Hippocampal formation (tissue), 2 donors: ENCODE measurements at regions not wholly inside any gene's neighbourhood (a gene's known extent, or its start where the extent isn't known, plus 50 kb on each side); places are given as distances from the start of the nearest gene placed in this dataset.
"Not testable (repeated sequence)": the region's sequence is repeated elsewhere in the genome, so short reads cannot be mapped to it uniquely, and the experiment has no call there.

Source experiments
- DNase-seq, 2 donors: peaks; one replicate each; lab custom pipeline; 2025; lab: John Stamatoyannopoulos, UW

DNA sequence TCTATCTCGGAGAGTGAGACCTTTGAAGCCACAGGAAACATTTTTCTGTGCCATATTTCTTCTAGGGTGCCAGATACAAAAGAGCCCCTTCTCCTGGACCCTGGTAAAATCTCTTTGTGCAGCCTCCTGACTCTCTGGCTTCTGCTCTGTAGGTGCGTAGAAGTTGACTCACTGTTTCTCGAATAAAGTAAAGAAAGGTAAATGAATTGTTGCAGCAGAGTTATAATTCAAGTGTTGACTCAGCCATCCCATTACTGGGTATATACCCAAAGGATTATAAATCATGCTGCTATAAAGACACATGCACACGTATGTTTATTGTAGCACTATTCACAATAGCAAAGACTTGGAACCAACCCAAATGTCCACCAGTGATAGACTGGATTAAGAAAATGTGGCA, 371.0 kb downstream of the OSTF1 start:
- not testable (repeated sequence) for DNase-seq

- DNase-seq, result no peak
Measured at GRCh38 chr9:75461183-75461582, 372.9 kb downstream of the OSTF1 start.

DNA sequence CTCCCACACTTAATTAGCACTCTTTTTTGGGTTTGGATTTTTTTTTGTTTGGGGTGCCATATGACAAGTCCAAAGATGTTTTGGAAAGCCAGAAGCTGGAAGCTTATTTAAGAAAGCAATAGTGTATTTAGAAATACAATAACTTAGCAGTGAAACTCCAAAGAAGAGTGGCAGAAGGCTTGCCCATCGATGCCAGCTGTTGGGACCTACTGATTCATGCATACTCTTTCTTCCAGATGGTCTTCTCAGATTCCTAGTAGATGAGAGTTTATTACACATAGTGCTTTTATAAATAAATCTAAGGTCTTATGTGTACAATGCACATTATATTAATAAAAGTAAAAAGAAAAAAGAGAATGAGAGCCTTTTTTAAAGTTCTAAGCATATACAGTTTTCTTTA, 374.6 kb downstream of the OSTF1 start:
- DNase-seq, result no peak

GRCh38 chr9:75463871-75464270, 375.6 kb downstream of the OSTF1 start:
- no peak for DNase-seq

DNA sequence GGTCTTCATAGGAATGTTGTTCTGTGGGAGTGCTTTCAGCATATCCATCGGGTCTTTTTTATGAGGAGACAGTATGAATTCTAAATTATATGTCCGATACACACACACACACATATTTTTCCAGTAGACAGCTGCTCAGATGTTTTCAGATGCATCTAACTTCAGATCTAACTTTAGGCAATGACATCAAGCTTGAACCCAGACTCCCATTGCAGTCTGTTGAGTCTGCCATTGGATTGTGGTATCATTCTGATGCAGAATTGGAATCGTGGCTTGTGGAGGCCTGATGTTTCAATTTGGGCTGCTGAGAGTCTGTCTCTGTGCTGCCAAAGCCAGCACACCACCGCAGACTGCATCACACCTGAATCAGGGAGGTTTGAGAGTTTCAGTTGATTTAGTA, 376.4 kb downstream of the OSTF1 start:
- DNase-seq, result no peak

GRCh38 chr9:75467142-75467541, 378.8 kb downstream of the OSTF1 start:
- DNase-seq, result no peak

DNA sequence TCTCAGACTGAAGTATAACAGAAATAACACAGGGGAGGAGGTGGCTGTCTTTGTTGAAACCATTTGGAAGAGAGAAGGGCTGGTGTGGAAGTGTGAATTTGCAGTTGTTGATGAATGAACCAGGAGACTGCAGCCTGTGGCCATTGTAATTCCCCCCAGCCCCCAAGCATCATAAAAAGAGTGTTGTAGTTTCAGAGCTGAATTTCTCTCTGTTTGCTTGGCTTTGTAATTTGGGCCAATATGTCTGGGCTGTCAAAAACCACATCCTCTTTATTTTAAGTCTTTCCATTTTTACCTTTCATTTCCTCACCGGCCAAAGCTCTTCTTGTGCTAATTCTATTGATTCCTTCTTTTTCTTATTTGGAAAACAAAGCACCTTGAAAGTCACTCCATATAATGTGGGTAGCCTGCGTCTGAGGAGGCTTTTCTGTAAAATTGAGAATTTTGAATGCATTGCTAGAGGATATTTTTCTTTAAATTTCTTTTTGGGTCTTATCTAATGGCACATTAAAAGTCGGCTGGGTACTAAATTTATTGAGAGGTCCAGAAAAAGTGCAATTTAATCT, 383.3 kb downstream of the OSTF1 start:
- DNase-seq, result no peak

- DNase-seq, result no peak
Measured at GRCh38 chr9:75482566-75482965, 394.3 kb downstream of the OSTF1 start.

DNA sequence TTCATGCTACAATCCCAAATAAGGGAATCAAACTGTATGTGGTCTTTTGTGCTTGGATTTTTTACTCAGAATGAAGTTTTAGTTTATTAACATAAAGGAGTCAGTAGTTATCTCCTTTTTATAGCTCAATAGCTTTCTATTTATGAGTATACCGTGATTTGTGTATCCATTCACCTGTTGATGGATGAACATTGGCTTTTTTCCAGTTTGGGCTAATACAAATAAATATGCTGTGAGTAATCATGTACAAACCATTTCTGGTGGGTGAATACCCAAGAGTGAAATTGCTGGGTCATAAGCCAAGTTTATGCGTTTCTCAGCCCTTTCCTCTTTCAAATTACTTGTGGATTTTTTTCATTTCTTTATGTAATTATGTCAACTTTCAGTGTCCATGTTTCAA, 395.3 kb downstream of the OSTF1 start:
- DNase-seq, result no peak

DNA sequence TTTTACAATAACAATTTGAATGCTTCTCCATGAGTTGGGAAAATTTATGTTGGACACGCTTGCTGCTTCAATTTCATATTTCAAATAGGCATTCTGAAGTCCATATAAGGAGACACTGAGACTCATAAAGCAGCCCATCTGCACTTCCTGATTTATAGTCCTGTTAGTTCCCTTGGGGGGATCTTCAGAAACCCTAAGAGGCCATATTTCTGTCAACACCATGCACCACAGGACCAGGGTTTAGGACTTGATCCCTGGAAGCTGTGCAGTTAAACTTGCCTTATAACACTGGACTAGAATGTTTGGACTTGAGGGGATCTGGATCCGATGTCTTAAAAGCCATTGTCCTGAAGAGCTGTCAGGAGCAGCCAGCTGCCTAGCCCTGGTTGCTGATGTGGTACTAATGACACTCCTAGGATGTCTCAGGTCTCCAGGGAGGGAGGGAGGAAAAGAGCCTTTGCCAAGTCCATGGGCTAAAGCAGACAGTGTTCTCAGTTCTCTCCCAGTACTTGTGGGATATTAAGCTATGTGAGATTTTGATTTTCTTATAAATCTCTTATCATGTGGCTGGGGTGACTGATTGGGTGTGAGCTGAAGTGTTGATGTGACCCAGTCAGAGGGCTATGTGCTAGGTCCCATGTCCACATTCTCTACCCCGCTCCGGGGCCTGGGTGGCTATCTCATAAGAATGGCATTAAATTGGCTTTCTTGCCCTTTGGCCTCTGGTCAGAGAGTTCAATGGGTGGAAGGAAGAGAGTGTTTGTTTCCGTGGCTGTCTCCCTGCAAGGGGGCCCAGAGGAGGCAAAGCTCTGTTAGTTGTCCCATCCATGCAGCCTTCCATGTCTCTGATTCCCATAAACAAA, 399.8 kb downstream of the OSTF1 start:
- no peak for DNase-seq

GRCh38 chr9:75488719-75489110, 400.4 kb downstream of the OSTF1 start:
- peak; percentile 1 to 31 for DNase-seq

DNA sequence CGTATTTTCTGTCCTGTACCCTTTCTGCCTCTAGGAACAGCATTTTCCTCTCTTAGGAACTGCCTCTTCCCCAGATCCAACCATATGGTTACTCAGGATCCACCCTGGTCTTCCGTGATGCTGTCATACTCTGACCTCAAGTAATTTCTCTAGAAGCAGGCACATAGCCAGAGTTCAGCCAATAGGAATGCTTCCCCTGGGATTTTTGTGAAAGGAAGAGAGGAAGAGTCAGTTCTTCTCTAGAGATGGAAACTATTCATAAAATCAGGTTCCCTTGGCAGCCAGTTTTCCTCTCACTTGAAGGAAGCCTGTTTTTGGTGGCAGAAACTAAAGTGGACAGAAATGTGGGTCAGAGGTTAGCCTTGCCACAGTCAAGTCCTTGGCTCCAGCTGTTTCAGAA, 400.1 kb upstream of the PCSK5 start:
- DNase-seq, result no peak

- DNase-seq, result no peak
Measured at GRCh38 chr9:75491533-75491932, 398.9 kb upstream of the PCSK5 start.

- no peak for DNase-seq
Measured at GRCh38 chr9:75499812-75500211, 390.7 kb upstream of the PCSK5 start.

DNA sequence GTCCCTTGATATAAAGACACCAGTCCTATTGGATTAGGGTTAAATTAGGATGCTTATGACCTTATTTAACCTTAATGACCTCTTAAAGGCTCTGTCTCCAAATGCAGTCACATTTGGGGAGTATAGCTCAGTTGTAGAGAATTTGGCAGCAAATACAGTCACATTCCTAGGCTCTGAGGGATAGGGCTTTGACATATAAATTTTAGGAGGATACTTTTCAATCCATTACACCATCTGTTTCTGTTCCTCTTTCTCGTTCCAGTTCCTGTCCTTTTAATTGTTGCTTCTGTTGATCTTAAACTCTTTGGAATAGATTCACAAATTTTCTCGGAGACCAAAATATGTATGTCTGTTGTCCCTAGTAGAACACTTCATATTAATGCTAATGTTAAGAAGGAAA, 390.0 kb upstream of the PCSK5 start:
- no peak for DNase-seq

DNA sequence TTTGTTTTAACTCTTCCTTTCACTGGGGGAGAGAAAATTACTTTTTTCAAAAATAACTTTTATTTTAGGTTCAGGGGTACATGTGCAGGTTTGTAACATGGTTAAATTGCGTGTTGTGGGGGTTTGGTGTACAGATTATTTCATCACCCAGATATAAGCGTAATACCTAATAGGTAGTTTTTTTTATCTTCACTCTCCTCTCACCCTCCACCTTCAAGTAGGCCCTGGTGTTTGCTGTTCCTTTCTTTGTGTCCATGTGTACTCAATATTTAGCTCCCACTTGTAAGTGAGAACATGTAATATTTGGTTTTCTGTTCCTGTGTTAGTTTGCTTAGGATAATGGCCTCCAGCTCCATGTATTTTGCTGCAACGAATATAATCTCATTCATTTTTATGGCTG, 389.5 kb upstream of the PCSK5 start:
- DNase-seq, result not testable (repeated sequence)

DNA sequence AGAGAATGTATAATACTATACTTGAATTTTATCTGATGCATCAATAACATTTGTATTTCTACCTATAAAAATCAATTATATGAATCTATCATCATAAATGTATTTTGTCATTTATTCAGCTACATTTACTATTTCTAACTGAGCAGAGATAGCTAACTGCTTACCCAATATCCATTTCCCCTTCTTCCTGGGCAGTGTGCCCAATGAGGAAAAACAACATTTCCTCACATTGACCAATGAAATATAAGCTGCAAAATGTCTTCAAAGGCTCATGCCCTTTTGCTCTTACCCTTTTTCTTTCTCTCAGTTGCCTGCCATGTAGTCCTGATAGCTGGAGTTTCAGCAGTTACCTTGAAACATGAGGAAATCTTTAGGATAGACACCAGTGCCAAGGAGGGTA, 385.8 kb upstream of the PCSK5 start:
- DNase-seq, result no peak

DNA sequence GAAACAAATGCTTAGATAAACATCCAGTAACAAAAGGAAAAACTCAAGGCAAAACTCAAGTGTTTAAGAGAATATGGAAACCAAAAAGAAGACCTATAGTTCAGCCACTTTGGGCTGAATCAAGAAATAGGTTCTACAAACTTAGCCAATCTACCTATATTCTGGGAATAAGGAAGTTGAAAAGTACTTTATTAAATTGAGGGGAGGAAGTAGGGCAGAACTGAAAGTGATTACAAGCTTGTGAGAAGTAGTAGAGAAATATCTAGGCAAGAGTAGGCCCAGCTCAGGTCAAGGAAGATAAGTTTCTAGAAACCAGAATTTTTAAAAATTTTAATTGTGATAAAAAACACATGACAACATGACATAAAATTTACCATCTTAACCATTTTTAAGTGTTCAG, 384.8 kb upstream of the PCSK5 start:
- no peak for DNase-seq

DNA sequence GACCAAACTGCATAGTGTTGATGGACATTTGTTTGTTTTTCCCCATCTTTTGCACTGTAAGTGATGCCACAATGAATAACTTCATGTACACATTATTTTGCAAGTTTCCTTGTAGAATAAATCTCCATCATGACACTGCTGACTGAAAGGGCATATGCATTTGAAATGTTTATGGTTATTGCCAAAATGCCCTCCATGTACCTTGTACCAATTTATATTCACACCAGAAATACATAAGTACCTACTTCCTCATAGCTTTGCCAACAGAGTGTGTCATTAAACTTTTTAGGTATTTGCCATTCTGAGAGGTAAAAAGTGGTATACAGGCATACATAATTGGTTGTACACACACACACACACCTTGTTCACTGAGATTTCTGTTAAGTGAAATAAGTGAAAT, 361.0 kb upstream of the PCSK5 start:
- no peak for DNase-seq

DNA sequence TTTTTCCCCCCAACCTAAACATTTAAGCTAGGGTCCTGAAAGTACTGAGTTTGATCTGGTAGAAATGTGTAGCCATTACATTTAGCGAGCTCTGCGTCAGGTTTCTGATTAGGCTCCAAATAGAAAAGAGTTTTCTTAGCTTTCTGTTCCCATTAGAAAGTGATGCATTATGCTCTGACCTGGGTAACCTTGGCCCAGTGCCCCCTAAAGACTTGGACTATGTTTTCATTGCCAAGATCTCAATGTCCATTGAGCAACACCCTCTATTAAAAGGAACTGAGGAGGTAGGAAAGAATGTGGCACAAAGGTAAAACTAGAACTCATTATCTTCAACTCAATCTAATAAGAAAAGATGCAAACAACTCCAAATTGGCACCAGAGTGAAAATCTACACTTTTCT, 358.9 kb upstream of the PCSK5 start:
- no peak for DNase-seq

DNA sequence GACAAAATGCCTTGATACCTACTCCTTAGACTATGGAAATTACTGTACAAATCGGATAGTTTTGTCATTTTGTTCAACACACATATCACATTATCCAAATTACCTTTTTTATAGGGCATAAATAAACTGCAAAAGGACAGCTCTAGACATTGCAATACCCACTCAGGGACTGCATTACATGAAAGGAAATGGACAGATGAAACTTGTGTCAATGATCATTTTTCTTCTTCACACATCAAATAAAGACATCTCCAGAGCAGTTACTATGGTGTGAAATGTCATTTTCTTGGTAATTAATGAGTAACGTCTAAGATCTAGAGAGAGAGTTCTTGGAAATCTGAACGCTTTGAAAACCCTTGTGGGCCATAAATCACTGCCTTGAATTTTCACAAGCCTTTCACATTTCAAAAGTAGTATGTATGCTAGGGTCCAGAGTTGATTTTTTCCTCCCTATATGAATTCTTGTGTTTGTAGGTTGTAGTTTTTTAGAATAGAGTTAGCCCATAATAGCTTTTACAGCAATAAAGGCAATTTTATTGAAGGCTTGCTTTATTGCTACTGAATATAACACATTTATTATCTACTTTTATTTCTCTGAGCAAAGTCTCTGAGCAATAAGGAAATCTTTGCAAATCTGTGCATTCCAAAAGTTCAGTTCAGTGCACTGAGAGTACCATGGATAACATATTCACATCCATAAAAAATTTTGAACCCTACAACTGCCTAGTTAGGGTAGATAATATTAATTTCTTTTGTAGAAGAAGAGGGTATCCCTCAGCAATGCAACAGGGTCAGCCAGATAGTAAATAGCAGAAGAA, 358.0 kb upstream of the PCSK5 start:
- no peak for DNase-seq

DNA sequence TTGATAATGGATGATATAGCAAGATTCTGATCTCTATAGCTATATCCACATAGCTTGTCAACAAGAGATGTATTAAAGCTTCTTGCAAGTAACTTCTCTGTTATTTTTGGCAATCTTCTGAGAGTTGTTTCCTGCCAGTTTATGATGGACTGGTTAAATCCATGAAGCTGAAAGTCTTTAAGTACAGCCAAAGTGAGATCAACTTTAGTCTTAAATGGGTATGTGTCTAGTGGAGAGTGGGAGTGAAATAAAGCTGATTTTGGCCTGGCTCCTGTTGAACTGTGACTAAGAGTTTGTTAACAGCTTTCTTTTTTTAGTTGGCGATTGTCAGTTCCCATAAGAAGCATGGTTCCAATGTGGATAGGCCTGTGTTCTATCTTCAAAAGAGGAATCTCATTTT, 350.9 kb upstream of the PCSK5 start:
- no peak for DNase-seq

DNA sequence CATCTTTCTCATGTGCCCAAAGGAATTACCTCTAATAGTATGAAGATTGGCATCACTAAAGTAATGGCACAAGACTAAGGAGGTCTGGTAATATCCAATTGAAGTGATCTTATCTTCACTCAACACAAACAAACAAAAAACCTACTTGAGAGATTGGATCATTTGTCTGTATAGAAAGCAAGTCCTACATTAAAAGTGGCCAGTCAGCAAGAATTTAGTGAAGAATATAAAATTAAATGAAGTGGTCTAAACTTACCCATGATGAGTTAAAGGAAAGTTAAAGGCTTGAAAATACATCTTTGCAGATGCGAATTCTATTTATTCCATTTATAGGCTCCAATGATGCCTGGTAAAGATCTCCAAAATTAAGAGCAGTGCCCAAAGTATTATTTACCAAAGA, 350.3 kb upstream of the PCSK5 start:
- DNase-seq, result no peak
